Endothelial cell of umbilical vein (primary cell): ENCODE measurements at regions not wholly inside any gene's neighbourhood (a gene's known extent, or its start where the extent isn't known, plus 50 kb on each side); places are given as distances from the start of the nearest gene placed in this dataset.

Experiments used
- BruUV-seq: library from RNA; stranded (reverse); fragments of 400-500 nt; replicated peaks from 2 replicates; lab custom pipeline; 2021; lab: Mats Ljungman, UMichigan
- CTCF ChIA-PET: fragments of 300-600, 350-600 bp; sonication (Branson Sonifier 250); formaldehyde crosslinking; loops from one replicate; lab custom pipeline; 2021; ENCODE audit warnings: antibody characterized with exemption, inconsistent platforms; lab: Charles Lee
- POLR2A ChIA-PET: fragments of 300-600, 350-600 bp; sonication (Branson Sonifier 250); formaldehyde crosslinking; loops from one replicate; lab custom pipeline; 2021; ENCODE audit warnings: antibody characterized with exemption, inconsistent platforms; lab: Charles Lee
- DNase-seq: peaks from one replicate; pipeline ENCODE4 v3.0.0-alpha.2; 2011; ENCODE audit warnings: low read depth, low spot score
- FAIRE-seq: peaks from 2 replicates; lab custom pipeline; 2011; peaks lifted over from hg19 to GRCh38; lab: Jason Lieb, UNC
- H2AFZ ChIP-seq: 2 replicates; pipeline ENCODE4 v1.6.0; 2012; ENCODE audit warnings: low read depth, low read length, control low read depth, inconsistent platforms
- H3K27ac ChIP-seq: 2 replicates; pipeline ENCODE4 v1.5.1; 2011; ENCODE audit warnings: low read depth, mild to moderate bottlenecking, control low read depth, low read length, moderate library complexity; ENCODE audit not compliant: insufficient read depth
- H3K27me3 ChIP-seq, 2 experiments: 2 replicates each; pipeline versions ENCODE4 v1.6.0 to v1.6.1; 2011; ENCODE audit warnings: low read length in 2 of 2, mixed read lengths in 1 of 2; ENCODE audit not compliant: control insufficient read depth in 2 of 2, insufficient read depth in 2 of 2
- H3K36me3 ChIP-seq, 2 experiments: 2 replicates in 1 of 2; 3 replicates in 1 of 2; pipeline ENCODE4 v1.5.1; 2011; ENCODE audit warnings: low read length in 2 of 2, mild to moderate bottlenecking in 1 of 2, moderate library complexity in 1 of 2; ENCODE audit not compliant: control insufficient read depth in 2 of 2, insufficient read depth in 2 of 2; ENCODE audit errors: extremely low read depth in 1 of 2
- H3K4me1 ChIP-seq: 3 replicates; pipeline ENCODE4 v1.5.1; 2011; ENCODE audit warnings: mild to moderate bottlenecking, low read length; ENCODE audit not compliant: control insufficient read depth, insufficient read depth; ENCODE audit errors: extremely low read depth
- H3K4me2 ChIP-seq: 2 replicates; pipeline ENCODE4 v1.6.1; 2011; ENCODE audit warnings: low read length, control low read depth, mixed read lengths; ENCODE audit not compliant: insufficient read depth
- H3K4me3 ChIP-seq, 3 experiments: fragments of 200-600 bp in 1 of 3; sonication (generic), shearing (Covaris generic) in 1 of 3; replicated peaks in 1 of 3; 2 replicates each; pipeline ENCODE4 v1.5.1; 2011 to 2016; ENCODE audit warnings: control low read depth in 3 of 3, low read length in 3 of 3, mild to moderate bottlenecking in 2 of 3, inconsistent platforms in 1 of 3, low read depth in 1 of 3, moderate library complexity in 1 of 3; ENCODE audit not compliant: insufficient read depth in 1 of 3
- H3K79me2 ChIP-seq: 2 replicates; pipeline ENCODE4 v1.6.0; 2012; ENCODE audit warnings: low read length, inconsistent platforms; ENCODE audit not compliant: control insufficient read depth, insufficient read depth
- H3K9ac ChIP-seq: replicated peaks from 2 replicates; pipeline ENCODE3; 2011; ENCODE audit warnings: low read length, control low read depth; ENCODE audit not compliant: insufficient read depth; ENCODE audit errors: extremely low read depth
- H3K9me1 ChIP-seq: replicated peaks from 3 replicates; pipeline ENCODE4 v1.6.0; 2011; ENCODE audit warnings: mild to moderate bottlenecking, low read length; ENCODE audit not compliant: control insufficient read depth, insufficient read depth; ENCODE audit errors: extremely low read depth
- H3K9me3 ChIP-seq: replicated peaks from 2 replicates; pipeline ENCODE4 v1.5.1; 2012; ENCODE audit warnings: low read length, inconsistent platforms; ENCODE audit not compliant: control insufficient read depth, insufficient read depth
- H4K20me1 ChIP-seq: replicated peaks from 2 replicates; pipeline ENCODE3; 2011; ENCODE audit warnings: mild to moderate bottlenecking, low read length; ENCODE audit not compliant: control insufficient read depth, insufficient read depth; ENCODE audit errors: extremely low read depth
- CTCF ChIP-seq, 2 donors: IDR thresholded peaks; 1 replicate in 1 of 2; 2 replicates in 1 of 2; pipeline ENCODE4 v1.5.1; 2011; ENCODE audit warnings: low read length in 2 of 2, mild to moderate bottlenecking in 2 of 2, moderate library complexity in 2 of 2, control low read depth in 1 of 2, inconsistent platforms in 1 of 2, low read depth in 1 of 2; ENCODE audit not compliant: insufficient read depth in 1 of 2; ENCODE audit errors: extremely low read depth in 1 of 2
- EZH2 ChIP-seq: IDR thresholded peaks from 2 replicates; pipeline ENCODE4 v1.6.1; 2012; ENCODE audit warnings: borderline replicate concordance, low read depth, mild to moderate bottlenecking, moderate library complexity, low read length, inconsistent platforms; ENCODE audit not compliant: severe bottlenecking
- FOS ChIP-seq: IDR thresholded peaks from 2 replicates; pipeline ENCODE4 v1.6.1; 2011; ENCODE audit warnings: mild to moderate bottlenecking, low read length, moderate library complexity, borderline replicate concordance; ENCODE audit not compliant: insufficient read depth
- GATA2 ChIP-seq: IDR thresholded peaks from 2 replicates; pipeline ENCODE4 v1.7.0; 2011; ENCODE audit warnings: low read depth, mild to moderate bottlenecking, moderate library complexity, mixed read lengths, low read length; ENCODE audit not compliant: insufficient read length, insufficient read depth
- JUN ChIP-seq: IDR thresholded peaks from 2 replicates; pipeline ENCODE4 v1.6.1; 2011; ENCODE audit warnings: borderline replicate concordance, low read depth; ENCODE audit not compliant: insufficient read length, insufficient read depth
- MYC ChIP-seq: IDR thresholded peaks from one replicate; pipeline ENCODE4 v1.6.1; 2011; ENCODE audit warnings: mild to moderate bottlenecking, low read depth, low read length
- POLR2A ChIP-seq: IDR thresholded peaks from 2 replicates; pipeline ENCODE4 v1.6.1; 2012; ENCODE audit warnings: low read depth, mild to moderate bottlenecking, control low read depth, low read length
- POLR2AphosphoS5 ChIP-seq: IDR thresholded peaks from 2 replicates; pipeline ENCODE4 v1.6.1; 2012; ENCODE audit warnings: low read depth, mild to moderate bottlenecking, control low read depth, low read length, moderate library complexity; ENCODE audit not compliant: insufficient read depth
- dilution Hi-C: fragments of 300-500 bp; cut with MboI; formaldehyde crosslinking; loops from one replicate; pipeline ENCODE4 v1.15.0; 2019; ENCODE audit warnings: low sequenced_read_pairs; ENCODE audit not compliant: extremely low pct_ligation_motif_present
- intact Hi-C: fragments of 100-400 bp; cut with micrococcal nuclease; formaldehyde crosslinking; loops from one replicate; pipeline ENCODE4 v1.10.0; 2022
- TF ChIP-seq, protein P1 (sequence below): IDR thresholded peaks from 2 replicates; pipeline ENCODE4 v1.6.1; 2011; ENCODE audit not compliant: insufficient read depth, insufficient read length

- DNase-seq (no peak), FAIRE-seq (no peak)
- CTCF ChIA-PET = no interaction called here
- H3K27me3 ChIP-seq = no peaks in the 10 kb centered on the region
- no peaks in the 10 kb centered on the region for H3K4me1 ChIP-seq
- H2AFZ ChIP-seq = no peak overlapping the region
- no TSS peak for BruUV-seq
- no peak overlapping the region for H3K4me3 ChIP-seq
- dilution Hi-C loops (no loop called here), intact Hi-C loops (no loop called here)
- no peaks in the 10 kb centered on the region for H3K9me1 ChIP-seq
- POLR2A ChIA-PET = no interaction called here
- H3K27ac ChIP-seq = no peak overlapping the region
- H3K36me3 ChIP-seq = no peaks in the 10 kb centered on the region
- H3K9ac ChIP-seq = no peak overlapping the region
- H3K79me2 ChIP-seq = no peaks in the 10 kb centered on the region
- TF ChIP-seq POLR2AphosphoS5 = no peak
- TF ChIP-seq FOS = no peak
- TF ChIP-seq POLR2A = no peak
- no peak for TF ChIP-seq MYC
- TF ChIP-seq GATA2 = no peak
- TF ChIP-seq JUN = no peak
- no peak for TF ChIP-seq CTCF (IDR thresholded peaks at IDR 0.05; ENCODE audit: extremely low read depth in 1 of 2, insufficient read depth in 1 of 2, low read depth in 1 of 2, low read length in 2 of 2)
- TF ChIP-seq, protein P1, sequence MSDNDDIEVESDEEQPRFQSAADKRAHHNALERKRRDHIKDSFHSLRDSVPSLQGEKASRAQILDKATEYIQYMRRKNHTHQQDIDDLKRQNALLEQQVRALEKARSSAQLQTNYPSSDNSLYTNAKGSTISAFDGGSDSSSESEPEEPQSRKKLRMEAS = no peak
- TF ChIP-seq EZH2 = no peak
- no peak overlapping the region for H3K4me2 ChIP-seq
- H4K20me1 ChIP-seq = no peaks in the 10 kb centered on the region
- H3K9me3 ChIP-seq = no peaks in the 10 kb centered on the region
Observed at GRCh38 chr7:19296617-19297016, 151.4 kb upstream of the FERD3L start.
